ENCODE measurements at regions not wholly inside any gene's neighbourhood (a gene's known extent, or its start where the extent isn't known, plus 50 kb on each side); places are given as distances from the start of the nearest gene placed in this dataset.

- TF ChIP-seq, protein P1, sequence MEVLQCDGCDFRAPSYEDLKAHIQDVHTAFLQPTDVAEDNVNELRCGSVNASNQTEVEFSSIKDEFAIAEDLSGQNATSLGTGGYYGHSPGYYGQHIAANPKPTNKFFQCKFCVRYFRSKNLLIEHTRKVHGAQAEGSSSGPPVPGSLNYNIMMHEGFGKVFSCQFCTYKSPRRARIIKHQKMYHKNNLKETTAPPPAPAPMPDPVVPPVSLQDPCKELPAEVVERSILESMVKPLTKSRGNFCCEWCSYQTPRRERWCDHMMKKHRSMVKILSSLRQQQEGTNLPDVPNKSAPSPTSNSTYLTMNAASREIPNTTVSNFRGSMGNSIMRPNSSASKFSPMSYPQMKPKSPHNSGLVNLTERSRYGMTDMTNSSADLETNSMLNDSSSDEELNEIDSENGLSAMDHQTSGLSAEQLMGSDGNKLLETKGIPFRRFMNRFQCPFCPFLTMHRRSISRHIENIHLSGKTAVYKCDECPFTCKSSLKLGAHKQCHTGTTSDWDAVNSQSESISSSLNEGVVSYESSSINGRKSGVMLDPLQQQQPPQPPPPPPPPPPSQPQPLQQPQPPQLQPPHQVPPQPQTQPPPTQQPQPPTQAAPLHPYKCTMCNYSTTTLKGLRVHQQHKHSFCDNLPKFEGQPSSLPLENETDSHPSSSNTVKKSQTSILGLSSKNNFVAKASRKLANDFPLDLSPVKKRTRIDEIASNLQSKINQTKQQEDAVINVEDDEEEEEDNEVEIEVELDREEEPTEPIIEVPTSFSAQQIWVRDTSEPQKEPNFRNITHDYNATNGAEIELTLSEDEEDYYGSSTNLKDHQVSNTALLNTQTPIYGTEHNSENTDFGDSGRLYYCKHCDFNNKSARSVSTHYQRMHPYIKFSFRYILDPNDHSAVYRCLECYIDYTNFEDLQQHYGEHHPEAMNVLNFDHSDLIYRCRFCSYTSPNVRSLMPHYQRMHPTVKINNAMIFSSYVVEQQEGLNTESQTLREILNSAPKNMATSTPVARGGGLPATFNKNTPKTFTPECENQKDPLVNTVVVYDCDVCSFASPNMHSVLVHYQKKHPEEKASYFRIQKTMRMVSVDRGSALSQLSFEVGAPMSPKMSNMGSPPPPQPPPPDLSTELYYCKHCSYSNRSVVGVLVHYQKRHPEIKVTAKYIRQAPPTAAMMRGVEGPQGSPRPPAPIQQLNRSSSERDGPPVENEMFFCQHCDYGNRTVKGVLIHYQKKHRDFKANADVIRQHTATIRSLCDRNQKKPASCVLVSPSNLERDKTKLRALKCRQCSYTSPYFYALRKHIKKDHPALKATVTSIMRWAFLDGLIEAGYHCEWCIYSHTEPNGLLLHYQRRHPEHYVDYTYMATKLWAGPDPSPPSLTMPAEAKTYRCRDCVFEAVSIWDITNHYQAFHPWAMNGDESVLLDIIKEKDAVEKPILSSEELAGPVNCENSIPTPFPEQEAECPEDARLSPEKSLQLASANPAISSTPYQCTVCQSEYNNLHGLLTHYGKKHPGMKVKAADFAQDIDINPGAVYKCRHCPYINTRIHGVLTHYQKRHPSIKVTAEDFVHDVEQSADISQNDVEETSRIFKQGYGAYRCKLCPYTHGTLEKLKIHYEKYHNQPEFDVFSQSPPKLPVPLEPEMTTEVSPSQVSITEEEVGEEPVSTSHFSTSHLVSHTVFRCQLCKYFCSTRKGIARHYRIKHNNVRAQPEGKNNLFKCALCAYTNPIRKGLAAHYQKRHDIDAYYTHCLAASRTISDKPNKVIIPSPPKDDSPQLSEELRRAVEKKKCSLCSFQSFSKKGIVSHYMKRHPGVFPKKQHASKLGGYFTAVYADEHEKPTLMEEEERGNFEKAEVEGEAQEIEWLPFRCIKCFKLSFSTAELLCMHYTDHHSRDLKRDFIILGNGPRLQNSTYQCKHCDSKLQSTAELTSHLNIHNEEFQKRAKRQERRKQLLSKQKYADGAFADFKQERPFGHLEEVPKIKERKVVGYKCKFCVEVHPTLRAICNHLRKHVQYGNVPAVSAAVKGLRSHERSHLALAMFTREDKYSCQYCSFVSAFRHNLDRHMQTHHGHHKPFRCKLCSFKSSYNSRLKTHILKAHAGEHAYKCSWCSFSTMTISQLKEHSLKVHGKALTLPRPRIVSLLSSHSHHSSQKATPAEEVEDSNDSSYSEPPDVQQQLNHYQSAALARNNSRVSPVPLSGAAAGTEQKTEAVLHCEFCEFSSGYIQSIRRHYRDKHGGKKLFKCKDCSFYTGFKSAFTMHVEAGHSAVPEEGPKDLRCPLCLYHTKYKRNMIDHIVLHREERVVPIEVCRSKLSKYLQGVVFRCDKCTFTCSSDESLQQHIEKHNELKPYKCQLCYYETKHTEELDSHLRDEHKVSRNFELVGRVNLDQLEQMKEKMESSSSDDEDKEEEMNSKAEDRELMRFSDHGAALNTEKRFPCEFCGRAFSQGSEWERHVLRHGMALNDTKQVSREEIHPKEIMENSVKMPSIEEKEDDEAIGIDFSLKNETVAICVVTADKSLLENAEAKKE (CRISPR knock-in tag; IDR thresholded peaks at IDR 0.05) = no peak
- no peak for TF ChIP-seq NANOG (IDR thresholded peaks at IDR 0.05; ENCODE audit: borderline replicate concordance)
- no peak for TF ChIP-seq CREB1 (CRISPR knock-in tag; IDR thresholded peaks at IDR 0.05; ENCODE audit: low read depth)
These were observed 1314.6 kb upstream of the TMEM132C start (continued) for GRCh38 chr12:126952096-126953007.

DNA sequence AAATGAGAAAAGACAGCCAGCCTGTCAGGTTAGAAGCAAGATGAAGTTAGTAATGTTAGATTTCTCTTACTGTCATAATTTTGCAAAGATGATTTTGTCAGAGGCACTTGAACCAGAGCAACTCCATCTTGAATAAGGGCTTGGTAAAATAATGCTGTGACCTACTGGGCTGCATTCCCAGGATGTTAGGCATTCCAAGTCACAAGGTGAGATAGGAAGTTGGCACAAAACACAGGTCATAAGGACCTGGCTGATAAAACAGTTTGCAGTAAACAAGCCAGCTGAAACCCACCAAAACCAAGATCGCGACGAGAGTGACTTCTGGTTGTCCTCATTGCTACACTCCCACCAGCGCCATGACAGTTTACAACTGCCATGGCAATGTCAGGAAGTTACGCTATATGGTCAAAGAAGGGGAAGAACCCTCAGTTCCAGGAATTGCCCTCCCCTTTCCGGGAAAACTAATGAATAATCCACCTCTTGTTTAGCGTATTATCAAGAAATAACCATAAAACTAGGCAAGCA lies 1313.5 kb upstream of the TMEM132C start:
- Mint-ChIP-seq H3K4me1 (no peaks in the 10 kb centered on the region), H3K27ac (no peak overlapping the region), H3K27me3 (ENCODE audit: insufficient read depth, low read depth, poor library complexity) (peaks cover 2% of the 10 kb centered on the region), H3K36me3 (ENCODE audit: low read depth) (peaks cover 28% of the 10 kb centered on the region), H3K9me3 (peaks cover 91% of the 10 kb centered on the region), H3K4me3 (no peak overlapping the region)
- Histone ChIP-seq H3K4me3 (no peak overlapping the region), H3K27me3 (ENCODE audit: insufficient read depth) (no peaks in the 10 kb centered on the region), H4K20me1 (replicated peaks; ENCODE audit: insufficient read depth) (no peaks in the 10 kb centered on the region), H3K36me3 (ENCODE audit: insufficient read depth) (no peaks in the 10 kb centered on the region), H3F3A (replicated peaks; ENCODE audit: low read depth) (no peaks in the 10 kb centered on the region), H3K79me2 (replicated peaks; ENCODE audit: insufficient read depth) (no peaks in the 10 kb centered on the region), H2AFZ (no peak overlapping the region), H3K9me2 (ENCODE audit: insufficient read depth) (no peaks in the 10 kb centered on the region), H3K4me2 (no peak overlapping the region), H3K27ac (ENCODE audit: low read depth) (no peak overlapping the region), H3K4me1 (ENCODE audit: insufficient read depth) (no peaks in the 10 kb centered on the region)
- no peak for ATAC-seq
- no peak for DNase-seq (ENCODE audit: low spot score)
- no peak for TF ChIP-seq ZNF114 (CRISPR knock-in tag; IDR thresholded peaks at IDR 0.05)
- TF ChIP-seq, protein P2, sequence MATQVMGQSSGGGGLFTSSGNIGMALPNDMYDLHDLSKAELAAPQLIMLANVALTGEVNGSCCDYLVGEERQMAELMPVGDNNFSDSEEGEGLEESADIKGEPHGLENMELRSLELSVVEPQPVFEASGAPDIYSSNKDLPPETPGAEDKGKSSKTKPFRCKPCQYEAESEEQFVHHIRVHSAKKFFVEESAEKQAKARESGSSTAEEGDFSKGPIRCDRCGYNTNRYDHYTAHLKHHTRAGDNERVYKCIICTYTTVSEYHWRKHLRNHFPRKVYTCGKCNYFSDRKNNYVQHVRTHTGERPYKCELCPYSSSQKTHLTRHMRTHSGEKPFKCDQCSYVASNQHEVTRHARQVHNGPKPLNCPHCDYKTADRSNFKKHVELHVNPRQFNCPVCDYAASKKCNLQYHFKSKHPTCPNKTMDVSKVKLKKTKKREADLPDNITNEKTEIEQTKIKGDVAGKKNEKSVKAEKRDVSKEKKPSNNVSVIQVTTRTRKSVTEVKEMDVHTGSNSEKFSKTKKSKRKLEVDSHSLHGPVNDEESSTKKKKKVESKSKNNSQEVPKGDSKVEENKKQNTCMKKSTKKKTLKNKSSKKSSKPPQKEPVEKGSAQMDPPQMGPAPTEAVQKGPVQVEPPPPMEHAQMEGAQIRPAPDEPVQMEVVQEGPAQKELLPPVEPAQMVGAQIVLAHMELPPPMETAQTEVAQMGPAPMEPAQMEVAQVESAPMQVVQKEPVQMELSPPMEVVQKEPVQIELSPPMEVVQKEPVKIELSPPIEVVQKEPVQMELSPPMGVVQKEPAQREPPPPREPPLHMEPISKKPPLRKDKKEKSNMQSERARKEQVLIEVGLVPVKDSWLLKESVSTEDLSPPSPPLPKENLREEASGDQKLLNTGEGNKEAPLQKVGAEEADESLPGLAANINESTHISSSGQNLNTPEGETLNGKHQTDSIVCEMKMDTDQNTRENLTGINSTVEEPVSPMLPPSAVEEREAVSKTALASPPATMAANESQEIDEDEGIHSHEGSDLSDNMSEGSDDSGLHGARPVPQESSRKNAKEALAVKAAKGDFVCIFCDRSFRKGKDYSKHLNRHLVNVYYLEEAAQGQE (IDR thresholded peaks at IDR 0.05; ENCODE audit: unreplicated experiment) = no peak
